Adipocyte (in vitro differentiated cells): ENCODE measurements at regions not wholly inside any gene's neighbourhood (a gene's known extent, or its start where the extent isn't known, plus 50 kb on each side); places are given as distances from the start of the nearest gene placed in this dataset.

Experiments
- DNase-seq: peaks from one replicate; pipeline ENCODE4 v3.0.0-alpha.2; 2015; ENCODE audit warnings: low read depth
- H3K27me3 ChIP-seq: replicated peaks from 2 replicates; pipeline ENCODE4 v1.7.0; 2013; ENCODE audit warnings: mild to moderate bottlenecking, low read length, moderate library complexity; ENCODE audit not compliant: control insufficient read depth, insufficient read depth
- H3K36me3 ChIP-seq: 2 replicates; pipeline ENCODE4 v1.7.0; 2013; ENCODE audit warnings: low read length, mild to moderate bottlenecking, moderate library complexity; ENCODE audit not compliant: control insufficient read depth, insufficient read depth, severe bottlenecking
- H3K4me1 ChIP-seq: 2 replicates; pipeline ENCODE4 v1.7.0; 2013; ENCODE audit warnings: mild to moderate bottlenecking, low read length, moderate library complexity; ENCODE audit not compliant: control insufficient read depth, insufficient read depth
- H3K4me3 ChIP-seq: 2 replicates; pipeline ENCODE4 v1.7.0; 2013; ENCODE audit warnings: mild to moderate bottlenecking, low read length, moderate library complexity
- H3K9ac ChIP-seq: 2 replicates; pipeline ENCODE4 v1.7.0; 2013; ENCODE audit warnings: mild to moderate bottlenecking, low read length, moderate library complexity
- H3K9me3 ChIP-seq: 2 replicates; pipeline ENCODE4 v1.7.0; 2013; ENCODE audit warnings: mild to moderate bottlenecking, low read length, moderate library complexity; ENCODE audit not compliant: control insufficient read depth

- Histone ChIP-seq H3K36me3 (no peaks in the 10 kb centered on the region), H3K4me1 (peaks cover 5% of the 10 kb centered on the region), H3K9me3 (no peaks in the 10 kb centered on the region), H3K27me3 (no peaks in the 10 kb centered on the region), H3K9ac (no peak overlapping the region), H3K4me3 (no peak overlapping the region)
- peak; percentile 6 for DNase-seq
These were observed 68.6 kb upstream of the FBXL4 start for GRCh38 chr6:99016355-99016754.

GRCh38 chr6:99014061-99014460 lies 66.3 kb upstream of the FBXL4 start:
- DNase-seq = peak; percentile 42
- Histone ChIP-seq H3K36me3 (no peaks in the 10 kb centered on the region), H3K4me1 (peaks cover 5% of the 10 kb centered on the region), H3K9ac (no peak overlapping the region), H3K9me3 (no peaks in the 10 kb centered on the region), H3K4me3 (no peak overlapping the region), H3K27me3 (no peaks in the 10 kb centered on the region)

- Histone ChIP-seq H3K9me3 (no peaks in the 10 kb centered on the region), H3K4me1 (peaks cover 5% of the 10 kb centered on the region), H3K4me3 (no peak overlapping the region), H3K36me3 (no peaks in the 10 kb centered on the region), H3K27me3 (no peaks in the 10 kb centered on the region), H3K9ac (no peak overlapping the region)
- DNase-seq = peak; percentile 26
These were observed 65.9 kb upstream of the FBXL4 start for GRCh38 chr6:99013661-99014060.

DNA sequence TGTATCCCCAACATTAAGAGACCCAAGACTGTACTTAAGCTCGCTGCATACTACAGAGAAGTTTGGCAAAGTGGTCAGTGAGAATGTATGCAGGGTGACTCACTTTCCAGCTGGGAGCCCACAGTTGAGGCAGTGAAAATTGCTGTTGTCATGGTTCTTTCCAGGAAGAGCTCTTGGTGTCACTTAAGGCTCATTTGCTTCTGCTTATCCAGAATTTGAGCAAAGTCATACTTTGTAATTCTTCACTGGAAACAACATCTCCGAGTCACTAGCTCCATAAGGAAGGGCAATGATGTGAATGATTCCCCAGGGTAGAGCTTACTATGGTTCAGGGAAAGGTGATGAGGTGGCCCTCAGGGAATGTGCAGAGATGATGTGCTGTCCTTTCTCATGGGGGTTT lies 65.4 kb upstream of the FBXL4 start:
- Histone ChIP-seq H3K9ac (no peak overlapping the region), H3K4me3 (no peak overlapping the region), H3K9me3 (no peaks in the 10 kb centered on the region), H3K27me3 (no peaks in the 10 kb centered on the region), H3K36me3 (no peaks in the 10 kb centered on the region), H3K4me1 (peaks cover 5% of the 10 kb centered on the region)
- DNase-seq = peak; percentile 89

DNA sequence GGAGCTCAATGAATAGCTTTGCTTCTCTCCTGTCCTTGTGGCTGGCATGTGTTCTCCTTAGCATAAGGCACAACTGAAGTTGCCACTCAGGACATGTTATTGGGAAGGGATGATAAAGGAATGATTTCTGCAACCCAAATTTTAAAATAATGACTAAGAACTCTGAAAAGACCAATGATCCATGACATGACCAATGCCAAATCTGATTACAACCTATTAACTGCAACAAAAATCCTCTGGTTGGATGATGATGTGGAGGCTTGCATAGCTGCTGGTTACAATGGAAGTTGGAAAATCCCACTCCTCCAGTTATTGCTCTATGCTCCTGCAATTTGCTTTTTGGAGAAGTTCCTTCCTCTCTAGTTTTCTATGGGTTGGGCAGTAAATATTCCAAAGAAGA lies 63.4 kb upstream of the FBXL4 start:
- Histone ChIP-seq H3K36me3 (no peaks in the 10 kb centered on the region), H3K4me3 (no peak overlapping the region), H3K9ac (no peak overlapping the region), H3K27me3 (no peaks in the 10 kb centered on the region), H3K4me1 (peaks cover 5% of the 10 kb centered on the region), H3K9me3 (no peaks in the 10 kb centered on the region)
- DNase-seq = no peak

DNA sequence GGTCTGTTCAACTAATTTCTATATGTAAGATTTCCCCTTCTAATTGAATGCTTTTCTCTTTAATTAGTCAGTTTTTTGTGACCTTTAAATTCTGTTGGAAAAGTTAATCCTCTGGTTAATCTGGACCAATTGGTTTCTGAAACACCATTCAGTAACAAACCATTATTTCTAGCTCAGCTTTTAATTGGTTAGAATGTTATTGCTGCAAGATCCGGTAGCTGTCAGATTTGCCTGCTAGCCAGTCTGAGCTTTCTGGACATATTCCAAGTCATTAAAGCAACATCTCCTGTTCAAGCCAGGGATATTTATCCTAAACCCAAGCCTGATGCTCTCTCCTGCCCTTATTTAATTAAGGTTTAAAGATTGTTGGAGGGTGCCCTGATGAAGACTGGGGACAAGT lies 55.1 kb upstream of the FBXL4 start:
- no peak overlapping the region for H3K4me3 ChIP-seq
- no peaks in the 10 kb centered on the region for H3K9me3 ChIP-seq
- H3K36me3 ChIP-seq = no peaks in the 10 kb centered on the region
- no peaks in the 10 kb centered on the region for H3K27me3 ChIP-seq
- no peaks in the 10 kb centered on the region for H3K4me1 ChIP-seq
- H3K9ac ChIP-seq = no peak overlapping the region
- no peak for DNase-seq

DNA sequence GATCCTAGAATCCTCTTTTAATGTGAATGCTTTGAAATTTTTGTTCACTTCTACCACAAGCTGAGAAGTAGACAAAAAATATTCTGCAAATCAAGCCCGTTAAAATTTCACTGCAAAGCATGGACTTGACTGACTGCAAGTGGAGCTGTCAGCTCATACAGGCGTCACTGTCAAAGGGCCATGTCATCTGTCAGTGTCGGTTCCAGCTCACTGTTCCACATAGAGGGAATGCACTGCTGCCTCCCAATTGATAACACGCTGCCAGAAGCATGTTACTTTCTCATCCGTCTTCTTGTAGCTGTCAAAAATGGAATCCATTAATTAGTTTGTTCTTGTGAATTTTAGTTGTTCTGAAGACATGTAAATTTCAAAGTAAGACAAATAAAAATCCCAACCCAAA lies 50.4 kb upstream of the FBXL4 start:
- H3K36me3 ChIP-seq = no peaks in the 10 kb centered on the region
- no peak overlapping the region for H3K4me3 ChIP-seq
- H3K9me3 ChIP-seq = no peaks in the 10 kb centered on the region
- H3K9ac ChIP-seq = no peak overlapping the region
- H3K27me3 ChIP-seq = peaks cover 8% of the 10 kb centered on the region
- H3K4me1 ChIP-seq = no peaks in the 10 kb centered on the region
- DNase-seq = no peak
